ENCODE measurements at regions not wholly inside any gene's neighbourhood (a gene's known extent, or its start where the extent isn't known, plus 50 kb on each side); places are given as distances from the start of the nearest gene placed in this dataset.

- no peak overlapping the region for H3K27ac ChIP-seq
- TF ChIP-seq, protein P1, sequence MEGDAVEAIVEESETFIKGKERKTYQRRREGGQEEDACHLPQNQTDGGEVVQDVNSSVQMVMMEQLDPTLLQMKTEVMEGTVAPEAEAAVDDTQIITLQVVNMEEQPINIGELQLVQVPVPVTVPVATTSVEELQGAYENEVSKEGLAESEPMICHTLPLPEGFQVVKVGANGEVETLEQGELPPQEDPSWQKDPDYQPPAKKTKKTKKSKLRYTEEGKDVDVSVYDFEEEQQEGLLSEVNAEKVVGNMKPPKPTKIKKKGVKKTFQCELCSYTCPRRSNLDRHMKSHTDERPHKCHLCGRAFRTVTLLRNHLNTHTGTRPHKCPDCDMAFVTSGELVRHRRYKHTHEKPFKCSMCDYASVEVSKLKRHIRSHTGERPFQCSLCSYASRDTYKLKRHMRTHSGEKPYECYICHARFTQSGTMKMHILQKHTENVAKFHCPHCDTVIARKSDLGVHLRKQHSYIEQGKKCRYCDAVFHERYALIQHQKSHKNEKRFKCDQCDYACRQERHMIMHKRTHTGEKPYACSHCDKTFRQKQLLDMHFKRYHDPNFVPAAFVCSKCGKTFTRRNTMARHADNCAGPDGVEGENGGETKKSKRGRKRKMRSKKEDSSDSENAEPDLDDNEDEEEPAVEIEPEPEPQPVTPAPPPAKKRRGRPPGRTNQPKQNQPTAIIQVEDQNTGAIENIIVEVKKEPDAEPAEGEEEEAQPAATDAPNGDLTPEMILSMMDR (conservative IDR thresholded peaks at IDR 0.05): no peak
Measured at GRCh38 chr13:76329004-76329403, 557.2 kb downstream of the KCTD12 start.

DNA sequence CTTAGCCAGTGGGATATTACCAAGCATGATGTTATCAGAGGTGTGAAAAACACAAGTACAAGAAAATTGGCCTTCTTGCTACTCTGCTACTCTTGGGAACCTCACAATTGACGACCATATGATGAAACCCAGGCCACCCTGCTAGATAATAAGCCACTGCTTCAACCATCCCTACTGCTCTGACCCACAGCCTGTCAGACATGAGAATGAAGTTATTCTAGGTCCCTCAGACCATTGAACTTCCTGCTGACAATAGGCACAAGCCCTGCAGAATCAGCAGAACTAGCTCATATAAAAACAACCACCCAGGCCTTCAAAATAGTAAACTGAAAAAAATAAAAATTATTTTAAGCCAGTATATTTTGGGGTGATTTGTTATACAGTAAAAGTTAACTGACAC is 559.9 kb downstream of the KCTD12 start:
- no peak overlapping the region for H3K27ac ChIP-seq
- TF ChIP-seq, protein P1 (conservative IDR thresholded peaks at IDR 0.05): no peak

GRCh38 chr13:76319921-76320320 is 566.3 kb downstream of the KCTD12 start:
- TF ChIP-seq, protein P1 (conservative IDR thresholded peaks at IDR 0.05): no peak
- no peak overlapping the region for H3K27ac ChIP-seq

DNA sequence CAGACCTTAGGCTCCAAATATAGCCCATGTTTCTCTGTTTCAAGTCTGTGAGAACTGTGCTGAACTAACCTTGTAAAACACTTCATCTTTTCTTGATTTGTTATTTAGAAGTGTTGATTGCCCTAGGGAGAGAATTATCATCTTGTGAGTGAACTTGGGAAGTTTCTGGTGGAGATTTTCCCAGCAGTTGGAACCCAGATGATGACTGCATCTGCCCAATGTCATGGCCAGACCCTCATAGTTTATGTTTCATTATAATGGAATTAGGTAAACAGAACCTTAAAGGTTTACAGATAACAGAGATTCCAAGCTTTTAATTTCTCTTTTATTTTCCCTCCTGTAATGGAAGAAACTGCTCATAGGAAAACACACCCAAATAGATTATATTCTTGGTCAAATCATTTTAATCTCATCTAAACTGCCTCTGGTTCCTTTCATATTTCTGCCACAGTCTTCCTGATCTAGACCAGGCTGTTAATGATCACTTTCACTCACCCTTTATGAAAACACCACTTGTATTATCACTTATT is 569.1 kb downstream of the KCTD12 start:
- TF ChIP-seq, protein P1 (conservative IDR thresholded peaks at IDR 0.05): no peak
- H3K27ac ChIP-seq: no peak overlapping the region

- H3K27ac ChIP-seq: no peak overlapping the region
- TF ChIP-seq, protein P1 (conservative IDR thresholded peaks at IDR 0.05): no peak
Measured at GRCh38 chr13:76314495-76314894, 571.7 kb downstream of the KCTD12 start.

- TF ChIP-seq, protein P1 (conservative IDR thresholded peaks at IDR 0.05): no peak
- H3K27ac ChIP-seq: no peak overlapping the region
Measured at GRCh38 chr13:76307142-76307541, 579.1 kb downstream of the KCTD12 start.

- H3K27ac ChIP-seq: no peak overlapping the region
- TF ChIP-seq, protein P1 (conservative IDR thresholded peaks at IDR 0.05): no peak
Measured at GRCh38 chr13:76300688-76301087, 585.5 kb downstream of the KCTD12 start.

All from VCaP (cell line).